MM.1S (cell line): ENCODE measurements at regions not wholly inside any gene's neighbourhood (a gene's known extent, or its start where the extent isn't known, plus 50 kb on each side); places are given as distances from the start of the nearest gene placed in this dataset.

ENCODE experiments used
- CTCF ChIP-seq: fragments of 300-600 bp; sonication (generic); IDR thresholded peaks from 2 replicates; pipeline ENCODE4 v1.5.1; 2016; ENCODE audit warnings: antibody characterized with exemption, low read length, mixed read lengths
- EZH2 ChIP-seq: fragments of 300-600 bp; sonication (generic); optimal IDR thresholded peaks from 2 replicates; pipeline ENCODE3; 2017; ENCODE audit warnings: low read depth, mild to moderate bottlenecking, antibody characterized with exemption, low read length, mixed read lengths
- EZH2phosphoT487 ChIP-seq: fragments of 300-600 bp; sonication (generic); IDR thresholded peaks from 2 replicates; pipeline ENCODE4 v1.6.1; 2018; ENCODE audit warnings: antibody characterized with exemption, low read length

GRCh38 chr15:93362203-93362602, 273.2 kb upstream of the RGMA start:
- TF ChIP-seq CTCF = no peak
- TF ChIP-seq EZH2phosphoT487 = no peak
- no peak for TF ChIP-seq EZH2
